ENCODE measurements at regions not wholly inside any gene's neighbourhood (a gene's known extent, or its start where the extent isn't known, plus 50 kb on each side); places are given as distances from the start of the nearest gene placed in this dataset.

GRCh38 chr2:180191432-180192124 lies 184.5 kb upstream of the CWC22 start:
- POLR2A ChIA-PET = no interaction called here

GRCh38 chr2:180190851-180191250 lies 183.8 kb upstream of the CWC22 start:
- ChIA-PET CTCF (no interaction called here), POLR2A (no interaction called here)

More at GRCh38 chr2:180191432-180192124, 184.5 kb upstream of the CWC22 start:
- CTCF ChIA-PET = no interaction called here

GRCh38 chr2:180187611-180188010 lies 180.5 kb upstream of the CWC22 start:
- CTCF ChIA-PET = no interaction called here
- POLR2A ChIA-PET = no interaction called here

- CTCF ChIA-PET = no interaction called here
- POLR2A ChIA-PET = no interaction called here
Measured at GRCh38 chr2:180184506-180184905, 177.4 kb upstream of the CWC22 start.

- POLR2A ChIA-PET = no interaction called here
- CTCF ChIA-PET = no interaction called here
Measured at GRCh38 chr2:180180511-180180910, 173.4 kb upstream of the CWC22 start.

- ChIA-PET CTCF (no interaction called here), POLR2A (no interaction called here)
Measured at GRCh38 chr2:180177534-180177933, 170.4 kb upstream of the CWC22 start.

GRCh38 chr2:180175736-180176135 lies 168.6 kb upstream of the CWC22 start:
- ChIA-PET POLR2A (no interaction called here), CTCF (no interaction called here)

GRCh38 chr2:180174580-180174979 lies 167.5 kb upstream of the CWC22 start:
- CTCF ChIA-PET = no interaction called here
- POLR2A ChIA-PET = no interaction called here

GRCh38 chr2:180169474-180169873 lies 162.4 kb upstream of the CWC22 start:
- POLR2A ChIA-PET = no interaction called here

GRCh38 chr2:180161415-180161814 lies 154.3 kb upstream of the CWC22 start:
- POLR2A ChIA-PET = no interaction called here

More at GRCh38 chr2:180169474-180169873, 162.4 kb upstream of the CWC22 start:
- CTCF ChIA-PET = no interaction called here

GRCh38 chr2:180159921-180160320 lies 152.8 kb upstream of the CWC22 start:
- CTCF ChIA-PET = no interaction called here
- POLR2A ChIA-PET = no interaction called here

More at GRCh38 chr2:180161415-180161814, 154.3 kb upstream of the CWC22 start:
- CTCF ChIA-PET = no interaction called here

- ChIA-PET CTCF (no interaction called here), POLR2A (no interaction called here)
Measured at GRCh38 chr2:180158961-180159360, 151.9 kb upstream of the CWC22 start.

- POLR2A ChIA-PET = no interaction called here
- CTCF ChIA-PET = no interaction called here
Measured at GRCh38 chr2:180156651-180157050, 149.6 kb upstream of the CWC22 start.

GRCh38 chr2:180150606-180151005 lies 143.5 kb upstream of the CWC22 start:
- POLR2A ChIA-PET = no interaction called here
- CTCF ChIA-PET = no interaction called here

- ChIA-PET CTCF (no interaction called here), POLR2A (no interaction called here)
Measured at GRCh38 chr2:180146541-180146940, 139.4 kb upstream of the CWC22 start.

GRCh38 chr2:180146114-180146513 lies 139.0 kb upstream of the CWC22 start:
- CTCF ChIA-PET = no interaction called here
- POLR2A ChIA-PET = no interaction called here

GRCh38 chr2:180145163-180145562 lies 138.1 kb upstream of the CWC22 start:
- ChIA-PET CTCF (no interaction called here), POLR2A (no interaction called here)

- ChIA-PET CTCF (no interaction called here), POLR2A (no interaction called here)
Measured at GRCh38 chr2:180144338-180144813, 137.3 kb upstream of the CWC22 start.

GRCh38 chr2:180143633-180144337 lies 136.7 kb upstream of the CWC22 start:
- CTCF ChIA-PET = no interaction called here
- POLR2A ChIA-PET = no interaction called here

- ChIA-PET POLR2A (no interaction called here), CTCF (no interaction called here)
Measured at GRCh38 chr2:180141600-180141999, 134.5 kb upstream of the CWC22 start.

GRCh38 chr2:180133736-180134135 lies 126.6 kb upstream of the CWC22 start:
- CTCF ChIA-PET = no interaction called here
- POLR2A ChIA-PET = no interaction called here

- ChIA-PET POLR2A (no interaction called here), CTCF (no interaction called here)
Measured at GRCh38 chr2:180130403-180130802, 123.3 kb upstream of the CWC22 start.

Data from activated CD8-positive, alpha-beta memory T cell treated with anti-CD3 and anti-CD28 coated beads for 36 hours (primary cell).